ENCODE measurements at regions not wholly inside any gene's neighbourhood (a gene's known extent, or its start where the extent isn't known, plus 50 kb on each side); places are given as distances from the start of the nearest gene placed in this dataset.

DNA sequence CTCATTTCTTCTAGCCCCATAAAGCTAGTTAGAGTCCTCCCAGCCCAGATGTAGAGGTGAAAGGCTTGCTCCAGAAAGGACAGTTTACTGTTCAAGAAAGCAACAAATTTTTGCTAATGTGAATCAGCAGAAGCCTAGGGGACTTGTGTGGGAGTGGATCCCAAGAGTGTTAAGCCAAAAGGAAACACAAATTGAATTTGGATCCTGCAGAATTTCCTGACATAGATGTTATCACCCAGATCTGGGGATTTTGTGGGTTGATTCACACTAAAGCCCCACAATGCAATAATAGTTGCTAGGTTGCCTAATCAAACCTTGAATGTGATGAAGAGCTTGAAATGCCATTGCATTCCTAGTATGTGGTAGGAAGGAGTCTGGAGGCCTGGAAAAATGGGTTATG lies 135.2 kb upstream of the HS3ST3A1 start:
- TF ChIP-seq, protein P1, sequence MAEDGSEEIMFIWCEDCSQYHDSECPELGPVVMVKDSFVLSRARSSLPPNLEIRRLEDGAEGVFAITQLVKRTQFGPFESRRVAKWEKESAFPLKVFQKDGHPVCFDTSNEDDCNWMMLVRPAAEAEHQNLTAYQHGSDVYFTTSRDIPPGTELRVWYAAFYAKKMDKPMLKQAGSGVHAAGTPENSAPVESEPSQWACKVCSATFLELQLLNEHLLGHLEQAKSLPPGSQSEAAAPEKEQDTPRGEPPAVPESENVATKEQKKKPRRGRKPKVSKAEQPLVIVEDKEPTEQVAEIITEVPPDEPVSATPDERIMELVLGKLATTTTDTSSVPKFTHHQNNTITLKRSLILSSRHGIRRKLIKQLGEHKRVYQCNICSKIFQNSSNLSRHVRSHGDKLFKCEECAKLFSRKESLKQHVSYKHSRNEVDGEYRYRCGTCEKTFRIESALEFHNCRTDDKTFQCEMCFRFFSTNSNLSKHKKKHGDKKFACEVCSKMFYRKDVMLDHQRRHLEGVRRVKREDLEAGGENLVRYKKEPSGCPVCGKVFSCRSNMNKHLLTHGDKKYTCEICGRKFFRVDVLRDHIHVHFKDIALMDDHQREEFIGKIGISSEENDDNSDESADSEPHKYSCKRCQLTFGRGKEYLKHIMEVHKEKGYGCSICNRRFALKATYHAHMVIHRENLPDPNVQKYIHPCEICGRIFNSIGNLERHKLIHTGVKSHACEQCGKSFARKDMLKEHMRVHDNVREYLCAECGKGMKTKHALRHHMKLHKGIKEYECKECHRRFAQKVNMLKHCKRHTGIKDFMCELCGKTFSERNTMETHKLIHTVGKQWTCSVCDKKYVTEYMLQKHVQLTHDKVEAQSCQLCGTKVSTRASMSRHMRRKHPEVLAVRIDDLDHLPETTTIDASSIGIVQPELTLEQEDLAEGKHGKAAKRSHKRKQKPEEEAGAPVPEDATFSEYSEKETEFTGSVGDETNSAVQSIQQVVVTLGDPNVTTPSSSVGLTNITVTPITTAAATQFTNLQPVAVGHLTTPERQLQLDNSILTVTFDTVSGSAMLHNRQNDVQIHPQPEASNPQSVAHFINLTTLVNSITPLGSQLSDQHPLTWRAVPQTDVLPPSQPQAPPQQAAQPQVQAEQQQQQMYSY (CRISPR knock-in tag; IDR thresholded peaks at IDR 0.05) = no peak
- TF ChIP-seq, protein P2, sequence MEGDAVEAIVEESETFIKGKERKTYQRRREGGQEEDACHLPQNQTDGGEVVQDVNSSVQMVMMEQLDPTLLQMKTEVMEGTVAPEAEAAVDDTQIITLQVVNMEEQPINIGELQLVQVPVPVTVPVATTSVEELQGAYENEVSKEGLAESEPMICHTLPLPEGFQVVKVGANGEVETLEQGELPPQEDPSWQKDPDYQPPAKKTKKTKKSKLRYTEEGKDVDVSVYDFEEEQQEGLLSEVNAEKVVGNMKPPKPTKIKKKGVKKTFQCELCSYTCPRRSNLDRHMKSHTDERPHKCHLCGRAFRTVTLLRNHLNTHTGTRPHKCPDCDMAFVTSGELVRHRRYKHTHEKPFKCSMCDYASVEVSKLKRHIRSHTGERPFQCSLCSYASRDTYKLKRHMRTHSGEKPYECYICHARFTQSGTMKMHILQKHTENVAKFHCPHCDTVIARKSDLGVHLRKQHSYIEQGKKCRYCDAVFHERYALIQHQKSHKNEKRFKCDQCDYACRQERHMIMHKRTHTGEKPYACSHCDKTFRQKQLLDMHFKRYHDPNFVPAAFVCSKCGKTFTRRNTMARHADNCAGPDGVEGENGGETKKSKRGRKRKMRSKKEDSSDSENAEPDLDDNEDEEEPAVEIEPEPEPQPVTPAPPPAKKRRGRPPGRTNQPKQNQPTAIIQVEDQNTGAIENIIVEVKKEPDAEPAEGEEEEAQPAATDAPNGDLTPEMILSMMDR (IDR thresholded peaks at IDR 0.05) = no peak
- TF ChIP-seq ZNF121 (CRISPR knock-in tag; IDR thresholded peaks at IDR 0.05) = no peak
- TF ChIP-seq IRF2 (CRISPR knock-in tag; IDR thresholded peaks at IDR 0.05; ENCODE audit: borderline replicate concordance, low read depth) = no peak
- TF ChIP-seq CREM (CRISPR knock-in tag; IDR thresholded peaks at IDR 0.05) = no peak
- no peak for TF ChIP-seq TEAD4 (CRISPR knock-in tag; IDR thresholded peaks at IDR 0.05)
- TF ChIP-seq ZNF423 (CRISPR knock-in tag; IDR thresholded peaks at IDR 0.05) = no peak
- TF ChIP-seq NFYB (CRISPR knock-in tag; conservative IDR thresholded peaks at IDR 0.05; ENCODE audit: low read depth) = no peak
- TF ChIP-seq, protein P3, sequence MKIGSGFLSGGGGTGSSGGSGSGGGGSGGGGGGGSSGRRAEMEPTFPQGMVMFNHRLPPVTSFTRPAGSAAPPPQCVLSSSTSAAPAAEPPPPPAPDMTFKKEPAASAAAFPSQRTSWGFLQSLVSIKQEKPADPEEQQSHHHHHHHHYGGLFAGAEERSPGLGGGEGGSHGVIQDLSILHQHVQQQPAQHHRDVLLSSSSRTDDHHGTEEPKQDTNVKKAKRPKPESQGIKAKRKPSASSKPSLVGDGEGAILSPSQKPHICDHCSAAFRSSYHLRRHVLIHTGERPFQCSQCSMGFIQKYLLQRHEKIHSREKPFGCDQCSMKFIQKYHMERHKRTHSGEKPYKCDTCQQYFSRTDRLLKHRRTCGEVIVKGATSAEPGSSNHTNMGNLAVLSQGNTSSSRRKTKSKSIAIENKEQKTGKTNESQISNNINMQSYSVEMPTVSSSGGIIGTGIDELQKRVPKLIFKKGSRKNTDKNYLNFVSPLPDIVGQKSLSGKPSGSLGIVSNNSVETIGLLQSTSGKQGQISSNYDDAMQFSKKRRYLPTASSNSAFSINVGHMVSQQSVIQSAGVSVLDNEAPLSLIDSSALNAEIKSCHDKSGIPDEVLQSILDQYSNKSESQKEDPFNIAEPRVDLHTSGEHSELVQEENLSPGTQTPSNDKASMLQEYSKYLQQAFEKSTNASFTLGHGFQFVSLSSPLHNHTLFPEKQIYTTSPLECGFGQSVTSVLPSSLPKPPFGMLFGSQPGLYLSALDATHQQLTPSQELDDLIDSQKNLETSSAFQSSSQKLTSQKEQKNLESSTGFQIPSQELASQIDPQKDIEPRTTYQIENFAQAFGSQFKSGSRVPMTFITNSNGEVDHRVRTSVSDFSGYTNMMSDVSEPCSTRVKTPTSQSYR (CRISPR knock-in tag; IDR thresholded peaks at IDR 0.05) = no peak
- no peak for TF ChIP-seq NR2C2 (CRISPR knock-in tag; IDR thresholded peaks at IDR 0.05)
- no peak for TF ChIP-seq ELF4 (CRISPR knock-in tag; IDR thresholded peaks at IDR 0.05; ENCODE audit: low read depth)

Data from WTC11 (cell line).